ENCODE measurements at regions not wholly inside any gene's neighbourhood (a gene's known extent, or its start where the extent isn't known, plus 50 kb on each side); places are given as distances from the start of the nearest gene placed in this dataset.

DNA sequence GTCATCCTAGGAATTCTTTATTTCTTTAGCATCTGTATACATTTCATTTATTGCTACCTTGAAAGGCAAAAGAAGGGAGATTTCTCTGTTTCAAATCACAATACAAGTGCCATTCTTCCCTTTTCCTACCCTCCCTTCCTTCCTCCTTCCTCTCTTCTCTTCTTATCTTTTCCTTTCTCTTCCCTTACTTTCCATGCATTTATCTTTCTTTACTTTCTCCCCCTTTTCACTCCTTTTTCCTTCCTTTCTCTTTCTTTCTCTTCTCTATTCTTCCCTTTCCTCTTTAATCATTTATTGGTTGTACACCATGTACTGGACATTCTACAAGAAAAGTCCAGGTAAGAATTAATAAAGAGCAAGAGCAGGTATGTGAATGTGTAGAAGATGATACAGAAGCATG lies 251.0 kb upstream of the PEX5L start:
- DNase-seq = no peak

DNA sequence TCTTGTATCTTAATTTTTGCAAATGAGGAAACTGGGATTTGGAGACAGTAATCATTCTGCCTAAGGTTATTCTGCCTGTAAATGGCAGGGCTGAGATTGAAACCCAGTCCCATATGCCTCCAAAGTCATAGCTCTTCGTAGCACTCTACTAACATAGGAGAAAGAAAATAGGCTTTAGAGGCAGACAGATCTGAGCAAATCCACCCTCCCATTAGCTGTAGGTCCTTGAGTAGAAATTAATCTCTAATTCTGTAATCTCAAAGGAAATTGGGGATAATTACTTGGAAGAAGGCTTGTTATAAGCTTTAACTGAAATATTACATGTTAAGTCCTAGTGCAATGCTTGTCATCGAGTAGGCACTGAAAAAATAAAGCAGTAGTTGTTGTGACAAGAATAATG lies 252.1 kb upstream of the PEX5L start:
- no peak for DNase-seq

- no peak for DNase-seq
Observed at GRCh38 chr3:180290300-180290699, 253.6 kb upstream of the PEX5L start.

- no peak for DNase-seq
Observed at GRCh38 chr3:180294282-180295027, 257.7 kb upstream of the PEX5L start.

DNA sequence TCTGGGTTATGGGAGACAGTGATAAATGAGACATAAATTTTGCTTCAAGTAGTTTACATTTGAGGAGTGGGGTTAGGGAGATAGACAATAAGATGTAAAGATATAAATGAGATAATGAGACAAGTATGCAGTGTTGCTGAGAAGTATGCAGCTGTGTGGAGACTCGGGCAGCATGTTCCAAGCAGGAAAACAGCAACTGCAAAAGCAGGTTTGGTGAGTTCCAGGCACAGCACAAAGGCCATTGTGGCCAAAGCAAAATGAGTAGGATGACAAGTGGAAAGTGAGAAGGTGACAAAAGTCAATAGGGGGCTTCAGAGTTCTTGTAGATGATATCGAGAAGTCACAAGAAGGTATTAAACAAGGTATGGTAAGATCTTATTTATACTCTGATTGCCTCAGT lies 259.1 kb upstream of the PEX5L start:
- DNase-seq = no peak

DNA sequence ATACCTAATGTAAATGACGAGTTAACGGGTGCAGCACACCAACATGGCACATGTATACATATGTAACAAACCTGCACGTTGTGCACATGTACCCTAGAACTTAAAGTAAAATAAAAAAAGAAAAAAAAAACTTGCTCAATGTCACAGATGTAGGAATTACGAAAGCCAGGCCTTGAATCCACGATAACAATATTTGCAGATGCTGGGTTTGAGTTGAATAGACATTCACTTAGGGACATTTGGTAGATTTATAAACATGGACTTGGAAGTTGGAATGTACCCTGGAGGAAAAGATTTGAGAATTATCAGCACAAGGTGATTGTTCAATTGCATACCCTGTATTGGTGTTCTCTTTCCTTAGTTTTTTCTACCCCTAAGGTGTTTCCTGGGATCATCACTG lies 260.2 kb upstream of the PEX5L start:
- DNase-seq = no peak

DNA sequence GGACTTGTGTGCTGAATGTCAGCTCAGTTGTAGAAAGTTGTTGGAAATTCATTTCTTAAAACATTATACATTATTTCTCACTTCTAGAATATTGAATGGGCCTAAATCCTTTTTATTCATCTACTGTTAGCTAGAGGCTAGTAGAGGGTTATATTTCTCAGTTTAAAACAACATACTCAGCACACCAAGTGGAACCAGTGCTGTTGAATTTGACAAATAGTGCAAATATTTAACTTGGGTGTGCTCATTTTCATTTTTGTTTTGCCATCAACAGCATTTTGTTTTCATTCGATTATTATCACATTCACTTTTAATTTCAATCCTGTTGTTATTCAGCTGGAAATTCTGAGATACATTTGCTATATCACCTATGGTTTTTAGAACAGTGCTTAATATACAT lies 269.4 kb upstream of the PEX5L start:
- no peak for DNase-seq

DNA sequence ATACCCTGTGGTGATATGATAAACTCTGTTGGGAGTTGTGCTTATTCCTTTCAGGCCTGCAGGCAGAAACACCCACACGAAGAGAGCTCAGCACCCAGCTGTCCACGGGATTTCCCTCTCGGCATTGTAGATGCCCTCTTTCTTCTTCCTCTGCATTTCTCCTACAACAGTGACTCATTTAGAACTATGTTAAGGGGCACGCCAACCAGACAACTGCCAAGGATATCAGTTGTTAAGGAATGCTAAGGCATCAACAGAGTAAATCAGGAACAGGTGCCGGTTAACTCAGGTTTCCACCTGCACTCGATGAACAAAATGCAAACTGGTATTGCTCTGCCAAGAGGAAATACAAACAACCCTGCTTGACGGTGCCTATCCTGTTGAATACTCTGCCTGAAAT lies 270.0 kb upstream of the PEX5L start:
- DNase-seq = no peak

DNA sequence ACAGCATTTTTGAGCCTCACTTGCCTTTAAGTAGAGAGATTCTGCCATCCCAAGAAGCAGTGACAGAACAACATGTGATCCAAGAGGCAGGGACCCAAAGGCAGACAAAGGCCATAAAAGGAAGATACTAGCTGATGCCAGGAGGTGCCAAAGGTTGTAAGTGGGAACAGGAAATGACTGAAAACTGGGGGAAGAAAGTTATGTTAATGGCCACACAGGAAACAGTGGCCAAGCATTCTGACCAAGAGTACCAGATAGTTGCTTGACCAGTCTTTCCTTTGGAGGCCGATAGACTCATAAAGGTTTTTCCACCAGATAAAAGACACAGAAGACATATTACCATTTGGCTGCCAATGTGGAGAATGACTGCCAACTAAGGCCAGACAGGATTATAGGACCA lies 274.5 kb upstream of the PEX5L start:
- DNase-seq = no peak

- no peak for DNase-seq
Observed at GRCh38 chr3:180316321-180316720, 279.6 kb upstream of the PEX5L start.

DNA sequence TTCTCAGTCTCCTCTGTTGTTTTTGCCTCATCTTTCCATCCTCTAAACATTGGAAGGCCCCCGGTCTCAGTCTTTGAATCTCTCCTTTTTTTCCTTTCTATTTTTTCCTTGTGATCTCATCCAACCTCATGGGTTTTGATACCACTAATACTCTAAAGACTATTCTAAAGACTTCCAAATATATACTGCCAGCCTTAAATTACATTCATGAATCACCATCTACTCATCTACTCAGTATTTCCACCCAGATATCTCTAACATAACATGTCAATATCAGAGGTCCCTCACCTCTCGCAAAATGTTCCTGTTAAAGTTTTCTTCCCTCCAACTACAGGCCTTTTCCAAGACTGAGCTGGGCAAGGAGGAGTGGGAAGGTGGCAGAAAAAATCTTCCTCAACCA lies 282.5 kb upstream of the TTC14 start:
- DNase-seq = no peak

GRCh38 chr3:180320631-180321030 lies 281.3 kb upstream of the TTC14 start:
- DNase-seq = no peak

- no peak for DNase-seq
Observed at GRCh38 chr3:180321534-180321933, 280.4 kb upstream of the TTC14 start.

DNA sequence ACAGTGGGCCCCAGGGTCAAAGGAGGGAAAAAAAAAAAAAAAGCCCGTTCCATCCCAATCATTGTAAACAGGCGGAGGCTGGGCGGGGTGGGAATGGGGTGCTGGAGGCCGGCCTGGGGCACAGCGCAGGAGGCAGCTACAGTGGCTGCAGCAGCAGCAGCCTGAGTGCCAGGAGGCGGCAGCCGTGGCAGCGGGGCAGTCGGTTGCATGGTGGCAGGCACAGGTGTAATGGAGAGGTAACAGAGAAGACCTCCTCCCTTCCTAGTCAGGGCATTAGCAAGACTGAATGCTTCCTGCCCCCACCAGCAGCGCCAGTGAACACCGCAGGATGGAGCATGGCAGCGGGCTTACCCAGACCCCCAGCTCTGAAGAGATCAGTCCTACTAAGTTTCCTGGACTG lies 279.1 kb upstream of the TTC14 start:
- DNase-seq = no peak

GRCh38 chr3:180324791-180325190 lies 277.2 kb upstream of the TTC14 start:
- no peak for DNase-seq

DNA sequence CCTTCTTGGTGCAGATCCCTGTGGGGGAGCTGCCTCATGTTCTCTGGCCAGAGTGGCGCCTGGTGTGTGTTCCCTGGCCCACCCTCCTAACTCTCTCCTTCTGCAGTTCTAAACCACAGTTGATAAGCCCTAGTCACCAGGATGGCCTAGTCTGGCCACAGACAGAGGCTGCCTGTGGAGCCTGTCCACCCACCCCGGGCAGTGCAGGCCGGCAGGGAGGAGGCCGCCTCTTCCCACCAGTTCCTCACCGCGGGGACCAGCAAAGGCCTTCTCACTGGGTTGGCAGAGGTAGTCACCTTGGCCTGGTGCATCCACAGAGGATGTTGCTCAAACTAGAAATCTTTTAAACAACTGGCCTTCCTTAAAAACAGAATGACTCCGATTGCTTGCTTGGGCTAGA lies 276.4 kb upstream of the TTC14 start:
- no peak for DNase-seq

- DNase-seq = no peak
Observed at GRCh38 chr3:180325958-180326357, 276.0 kb upstream of the TTC14 start.

DNA sequence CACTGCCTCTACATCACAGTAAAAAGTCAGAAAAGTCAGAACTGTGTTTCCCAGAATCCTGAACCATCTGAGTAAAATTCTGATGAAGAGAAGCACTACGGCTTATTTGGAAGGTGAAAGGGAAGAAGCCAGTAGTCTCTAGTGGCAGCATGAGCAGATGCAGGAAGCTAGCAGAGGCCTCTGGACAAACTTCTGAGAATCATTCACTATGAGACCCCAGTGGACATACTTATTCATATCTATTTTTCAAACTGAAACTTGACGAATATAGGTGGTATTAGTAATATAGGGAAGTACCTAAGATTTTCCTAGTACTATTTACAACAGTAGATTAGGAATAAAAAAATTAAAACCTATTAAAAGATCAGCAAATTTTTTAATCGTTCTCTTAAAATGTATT lies 272.8 kb upstream of the TTC14 start:
- no peak for DNase-seq

- DNase-seq = no peak
Observed at GRCh38 chr3:180329847-180330246, 272.1 kb upstream of the TTC14 start.

DNA sequence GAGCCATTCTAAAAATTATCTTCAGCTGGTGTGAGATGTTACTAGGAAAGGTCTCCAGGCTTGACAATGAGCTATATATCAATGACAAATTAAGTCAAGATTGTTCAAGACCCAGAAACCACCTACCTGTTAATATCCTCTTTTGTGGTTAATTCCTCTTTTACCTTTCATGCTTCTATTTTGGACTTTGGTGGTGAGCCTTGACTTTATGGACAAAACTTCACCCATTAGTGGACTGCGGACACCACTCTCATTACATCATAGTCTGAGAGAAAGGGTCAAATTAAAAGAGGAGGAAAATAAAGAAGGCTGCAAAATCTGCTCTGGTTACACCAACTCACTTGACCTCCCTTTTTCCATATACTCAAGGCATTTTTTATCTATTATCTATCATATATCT lies 271.5 kb upstream of the TTC14 start:
- no peak for DNase-seq

DNA sequence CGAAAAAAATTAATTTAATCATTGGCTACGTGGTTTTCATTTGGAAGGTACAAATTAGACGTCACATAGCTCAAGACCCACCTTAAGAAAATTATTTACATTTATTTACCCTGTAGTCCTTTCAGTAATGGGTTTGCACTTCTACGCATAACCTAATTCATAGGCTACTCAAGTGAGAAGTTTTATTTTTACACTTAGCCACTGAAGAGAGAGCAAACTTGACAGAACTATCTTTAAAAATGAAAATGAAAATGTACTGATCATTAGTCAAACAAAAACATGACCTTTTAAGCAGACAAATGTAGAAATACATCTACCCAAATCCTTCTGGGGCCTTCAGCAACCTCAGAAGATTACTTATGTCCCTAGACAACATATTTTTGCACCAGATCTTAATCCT lies 269.4 kb upstream of the TTC14 start:
- no peak for DNase-seq

GRCh38 chr3:180335050-180335449 lies 266.9 kb upstream of the TTC14 start:
- no peak for DNase-seq

DNA sequence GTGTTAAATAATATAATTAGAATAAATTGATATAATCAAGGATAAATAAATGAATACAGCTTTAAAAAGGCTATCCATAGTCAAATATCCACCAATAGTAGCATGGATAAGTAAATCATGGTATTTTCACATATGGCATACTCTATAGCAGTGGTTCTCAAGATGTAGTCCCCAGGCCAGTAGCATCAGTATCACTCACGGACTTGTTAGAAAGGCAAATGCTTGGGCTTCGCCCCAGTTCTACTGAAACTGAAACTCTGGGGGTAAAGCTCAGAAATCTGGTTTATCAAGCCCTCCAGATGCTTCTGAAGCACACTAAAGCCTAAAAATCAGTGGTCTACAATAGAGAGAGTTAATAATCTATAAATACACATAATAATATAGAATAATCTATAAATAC lies 261.6 kb upstream of the TTC14 start:
- DNase-seq = no peak

GRCh38 chr3:180341516-180341915 lies 260.4 kb upstream of the TTC14 start:
- no peak for DNase-seq

DNA sequence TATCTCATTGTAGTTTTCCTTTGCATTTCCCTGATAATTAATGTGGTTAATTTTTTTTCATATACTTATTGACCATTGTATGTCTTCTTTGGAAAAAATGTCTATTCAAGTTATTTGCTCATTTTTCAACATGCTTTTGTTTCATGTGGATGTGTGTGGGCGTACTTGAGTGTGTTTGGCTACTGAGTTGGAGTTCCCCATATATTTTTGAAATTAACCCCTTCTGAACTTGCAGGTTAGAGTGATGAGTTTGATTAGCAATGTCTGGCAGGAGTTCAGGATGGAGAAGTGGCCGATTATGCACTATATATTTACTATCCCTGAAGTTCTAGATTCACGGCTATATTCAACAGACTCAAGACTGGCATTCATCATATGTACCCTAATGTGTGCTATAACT lies 250.4 kb upstream of the TTC14 start:
- no peak for DNase-seq

DNA sequence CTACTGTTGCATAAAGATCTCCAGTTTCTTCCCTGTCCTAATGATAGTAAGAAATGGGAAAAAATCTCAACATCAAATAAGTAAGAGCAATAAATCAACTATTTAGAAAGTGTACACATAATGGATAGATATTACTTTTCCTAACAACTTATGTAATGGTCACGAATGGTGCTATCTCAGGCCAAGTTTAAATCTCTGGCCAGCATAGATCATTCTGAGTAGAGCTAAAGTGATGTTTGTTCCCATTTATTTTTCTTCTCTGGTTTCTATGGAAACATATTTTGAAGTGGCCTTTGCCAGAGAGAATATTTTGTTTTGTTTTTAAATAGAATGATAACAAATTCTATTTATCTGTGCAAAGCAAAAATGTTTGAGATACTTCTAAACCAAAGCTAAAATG lies 249.7 kb upstream of the TTC14 start:
- DNase-seq = no peak
